Breast epithelium (tissue), 4 donors: ENCODE measurements at regions not wholly inside any gene's neighbourhood (a gene's known extent, or its start where the extent isn't known, plus 50 kb on each side); places are given as distances from the start of the nearest gene placed in this dataset.

Source experiments
- DNase-seq, 2 donors: peaks; one replicate each; pipeline ENCODE4 v3.0.0-alpha.2; 2019; ENCODE audit warnings: low spot score in 2 of 2
- H3K27ac ChIP-seq, 2 donors: fragments of 200-600 bp; sonication (generic) in 1 of 2; one replicate each; pipeline ENCODE4 v1.5.1; 2016 to 2019; ENCODE audit warnings: mild to moderate bottlenecking in 1 of 2
- H3K27me3 ChIP-seq, 2 donors: fragments of 200-600 bp; sonication (generic) in 1 of 2; one replicate each; pipeline versions ENCODE4 v1.5.1 to v1.6.0; 2017 to 2019; ENCODE audit warnings: control low read depth in 1 of 2, mild to moderate bottlenecking in 1 of 2
- H3K36me3 ChIP-seq: fragments of 200-600 bp; one replicate; pipeline ENCODE4 v1.5.1; 2019
- H3K4me1 ChIP-seq, 2 donors: fragments of 200-600 bp; sonication (generic); one replicate each; pipeline ENCODE4 v1.5.1; 2016 to 2019; ENCODE audit warnings: control low read depth in 1 of 2
- H3K4me3 ChIP-seq, 3 donors: fragments of 200-600 bp; sonication (generic); 1 replicate in 2 of 3; 2 replicates in 1 of 3; pipeline ENCODE4 v1.5.1; 2016 to 2019; ENCODE audit warnings: mild to moderate bottlenecking in 3 of 3, moderate library complexity in 2 of 3
- H3K9me3 ChIP-seq, 2 donors: fragments of 200-600 bp; sonication (generic) in 1 of 2; one replicate each; pipeline ENCODE4 v1.5.1; 2016 to 2019; ENCODE audit warnings: control low read depth in 1 of 2
- POLR2A ChIP-seq: fragments of 450-650 bp; IDR thresholded peaks from one replicate; pipeline ENCODE4 v1.6.1; 2016; ENCODE audit warnings: antibody characterized with exemption, mild to moderate bottlenecking, moderate library complexity
- POLR2AphosphoS5 ChIP-seq, 3 donors: sonication (generic); formaldehyde crosslinking; IDR thresholded peaks; one replicate each; pipeline ENCODE4 v1.6.1; 2017; ENCODE audit warnings: antibody characterized with exemption in 3 of 3
- intact Hi-C: fragments of 100-400 bp; cut with DNase I; formaldehyde crosslinking; loops from one replicate; pipeline ENCODE4 v1.15.1; 2023; ENCODE audit warnings: low total_unique reads
- TF ChIP-seq, protein P1 (sequence below), 3 donors: fragments of 450-650 bp; IDR thresholded peaks; one replicate each; pipeline ENCODE4 v1.5.1; 2016 to 2017; ENCODE audit warnings: antibody characterized with exemption in 3 of 3, mild to moderate bottlenecking in 3 of 3, moderate library complexity in 3 of 3

DNA sequence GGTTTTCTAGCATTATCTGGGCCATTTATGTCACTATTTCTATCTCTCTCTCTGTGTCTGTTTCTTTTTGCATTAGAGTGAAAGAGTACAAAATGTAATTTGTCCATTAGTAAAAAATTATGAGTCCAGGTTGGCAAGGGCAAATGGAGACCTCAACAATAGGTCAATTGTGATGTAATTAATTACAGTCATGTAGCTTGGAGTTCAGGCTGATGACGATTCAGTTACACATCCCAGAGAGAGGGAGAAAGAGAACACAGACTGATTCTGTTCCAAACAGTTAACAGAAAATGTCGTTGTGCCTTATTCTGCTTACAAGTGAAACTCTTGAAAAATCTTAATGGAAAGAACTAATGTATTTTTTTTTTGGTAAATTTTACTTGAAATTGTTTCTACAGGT is 83.3 kb downstream of the ATXN7L3B start:
- Histone ChIP-seq H3K36me3 (no peaks in the 10 kb centered on the region), H3K4me1 (no peaks in the 10 kb centered on the region), H3K27ac (no peak overlapping the region), H3K9me3 (no peaks in the 10 kb centered on the region), H3K27me3 (no peaks in the 10 kb centered on the region), H3K4me3 (no peak overlapping the region)
- DNase-seq = no peak
- no peak for TF ChIP-seq POLR2A
- TF ChIP-seq POLR2AphosphoS5 (IDR thresholded peaks at IDR 0.05) = no peak
- TF ChIP-seq, protein P1, sequence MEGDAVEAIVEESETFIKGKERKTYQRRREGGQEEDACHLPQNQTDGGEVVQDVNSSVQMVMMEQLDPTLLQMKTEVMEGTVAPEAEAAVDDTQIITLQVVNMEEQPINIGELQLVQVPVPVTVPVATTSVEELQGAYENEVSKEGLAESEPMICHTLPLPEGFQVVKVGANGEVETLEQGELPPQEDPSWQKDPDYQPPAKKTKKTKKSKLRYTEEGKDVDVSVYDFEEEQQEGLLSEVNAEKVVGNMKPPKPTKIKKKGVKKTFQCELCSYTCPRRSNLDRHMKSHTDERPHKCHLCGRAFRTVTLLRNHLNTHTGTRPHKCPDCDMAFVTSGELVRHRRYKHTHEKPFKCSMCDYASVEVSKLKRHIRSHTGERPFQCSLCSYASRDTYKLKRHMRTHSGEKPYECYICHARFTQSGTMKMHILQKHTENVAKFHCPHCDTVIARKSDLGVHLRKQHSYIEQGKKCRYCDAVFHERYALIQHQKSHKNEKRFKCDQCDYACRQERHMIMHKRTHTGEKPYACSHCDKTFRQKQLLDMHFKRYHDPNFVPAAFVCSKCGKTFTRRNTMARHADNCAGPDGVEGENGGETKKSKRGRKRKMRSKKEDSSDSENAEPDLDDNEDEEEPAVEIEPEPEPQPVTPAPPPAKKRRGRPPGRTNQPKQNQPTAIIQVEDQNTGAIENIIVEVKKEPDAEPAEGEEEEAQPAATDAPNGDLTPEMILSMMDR (IDR thresholded peaks at IDR 0.05) = no peak
- intact Hi-C loops = no loop called here

- H3K4me3 ChIP-seq = no peak overlapping the region
- no peak for DNase-seq
These were observed 86.6 kb downstream of the ATXN7L3B start for GRCh38 chr12:74624201-74624600.

DNA sequence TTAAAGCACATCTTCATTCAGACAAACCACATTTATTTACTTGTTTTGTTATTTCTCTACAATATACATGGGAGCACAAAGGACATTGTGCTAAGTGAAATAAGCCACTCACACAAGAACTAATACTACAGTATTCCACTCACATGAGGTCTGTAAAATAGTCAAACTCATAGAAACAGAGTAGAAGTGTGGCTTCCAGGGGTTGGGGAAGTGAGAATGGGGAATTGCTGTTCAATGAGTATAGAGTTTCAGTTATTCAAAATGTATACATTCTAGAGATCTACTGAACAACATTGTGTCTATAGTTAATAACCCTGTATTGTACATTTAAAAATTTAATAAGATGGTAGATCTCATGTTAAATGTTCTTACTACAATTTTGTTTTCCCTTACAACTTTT is 88.8 kb downstream of the ATXN7L3B start:
- no peaks in the 10 kb centered on the region for H3K27me3 ChIP-seq
- H3K36me3 ChIP-seq = no peaks in the 10 kb centered on the region
- no peak overlapping the region for H3K27ac ChIP-seq
- no peak overlapping the region for H3K4me3 ChIP-seq
- no peak for DNase-seq
- no peak for TF ChIP-seq POLR2A
- TF ChIP-seq, protein P1 (IDR thresholded peaks at IDR 0.05) = no peak
- TF ChIP-seq POLR2AphosphoS5 (IDR thresholded peaks at IDR 0.05) = no peak
- no peaks in the 10 kb centered on the region for H3K4me1 ChIP-seq
- peaks cover 0 to 7% of the 10 kb centered on the region in 2 donors for H3K9me3 ChIP-seq
- intact Hi-C loops = no loop called here

More at GRCh38 chr12:74624201-74624600, 86.6 kb downstream of the ATXN7L3B start:
- Histone ChIP-seq H3K27me3 (no peaks in the 10 kb centered on the region), H3K9me3 (no peaks in the 10 kb centered on the region), H3K4me1 (no peaks in the 10 kb centered on the region), H3K36me3 (no peaks in the 10 kb centered on the region), H3K27ac (no peak overlapping the region)
- intact Hi-C loops = no loop called here
- TF ChIP-seq POLR2A (no peak), POLR2AphosphoS5 (IDR thresholded peaks at IDR 0.05) (no peak)
- TF ChIP-seq, protein P1 (IDR thresholded peaks at IDR 0.05) = no peak

GRCh38 chr12:74641262-74641661 is 103.6 kb downstream of the ATXN7L3B start:
- no peaks in the 10 kb centered on the region for H3K9me3 ChIP-seq
- no peak overlapping the region for H3K4me3 ChIP-seq
- H3K4me1 ChIP-seq = no peaks in the 10 kb centered on the region
- intact Hi-C loops = no loop called here
- H3K27ac ChIP-seq = no peak overlapping the region
- no peaks in the 10 kb centered on the region for H3K36me3 ChIP-seq
- no peak for DNase-seq
- H3K27me3 ChIP-seq = no peaks in the 10 kb centered on the region
- no peak for TF ChIP-seq POLR2AphosphoS5 (IDR thresholded peaks at IDR 0.05)
- TF ChIP-seq POLR2A = no peak
- TF ChIP-seq, protein P1 (IDR thresholded peaks at IDR 0.05) = no peak

GRCh38 chr12:74641694-74642093 is 104.1 kb downstream of the ATXN7L3B start:
- TF ChIP-seq, protein P1 (IDR thresholded peaks at IDR 0.05) = no peak
- TF ChIP-seq POLR2AphosphoS5 (IDR thresholded peaks at IDR 0.05) = no peak
- TF ChIP-seq POLR2A = no peak
- Histone ChIP-seq H3K27ac (no peak overlapping the region), H3K4me3 (no peak overlapping the region), H3K4me1 (no peaks in the 10 kb centered on the region), H3K36me3 (no peaks in the 10 kb centered on the region), H3K9me3 (no peaks in the 10 kb centered on the region), H3K27me3 (no peaks in the 10 kb centered on the region)
- DNase-seq = no peak
- intact Hi-C loops = no loop called here
